Ascending aorta (tissue), 2 donors: ENCODE measurements at regions not wholly inside any gene's neighbourhood (a gene's known extent, or its start where the extent isn't known, plus 50 kb on each side); places are given as distances from the start of the nearest gene placed in this dataset.

ENCODE experiments used
- DNase-seq, 2 donors: peaks; one replicate each; pipeline ENCODE4 v3.0.0-alpha.2; 2019; ENCODE audit warnings: low spot score in 2 of 2
- H3K27ac ChIP-seq, 2 donors: fragments of 200-600 bp; sonication (generic); one replicate each; pipeline ENCODE4 v1.5.1; 2016 to 2017; ENCODE audit warnings: mild to moderate bottlenecking in 1 of 2
- H3K27me3 ChIP-seq: fragments of 200-600 bp; sonication (generic); one replicate; pipeline ENCODE4 v1.5.1; 2017
- H3K36me3 ChIP-seq, 2 donors: fragments of 200-600 bp; sonication (generic); one replicate each; pipeline ENCODE4 v1.5.1; 2016
- H3K4me1 ChIP-seq, 2 donors: fragments of 200-600 bp; sonication (generic); one replicate each; pipeline ENCODE4 v1.5.1; 2016 to 2017; ENCODE audit warnings: mild to moderate bottlenecking in 1 of 2
- H3K4me3 ChIP-seq, 2 donors: fragments of 200-600 bp; sonication (generic); one replicate each; pipeline ENCODE4 v1.5.1; 2016 to 2017; ENCODE audit warnings: mild to moderate bottlenecking in 1 of 2
- H3K9me3 ChIP-seq, 2 donors: fragments of 200-600 bp; sonication (generic); one replicate each; pipeline ENCODE4 v1.5.1; 2016
- intact Hi-C: fragments of 100-400 bp; cut with DNase I; formaldehyde crosslinking; loops from one replicate; pipeline ENCODE4 v1.15.1; 2023
- TF ChIP-seq, protein P1 (sequence below), 3 experiments: fragments of 200-600 bp in 2 of 3; fragments of 450-650 bp in 1 of 3; sonication (generic) in 2 of 3; IDR thresholded peaks; one replicate each; pipeline ENCODE4 v1.5.1; 2016 to 2019; ENCODE audit warnings: antibody characterized with exemption in 3 of 3, mild to moderate bottlenecking in 1 of 3, moderate library complexity in 1 of 3

DNA sequence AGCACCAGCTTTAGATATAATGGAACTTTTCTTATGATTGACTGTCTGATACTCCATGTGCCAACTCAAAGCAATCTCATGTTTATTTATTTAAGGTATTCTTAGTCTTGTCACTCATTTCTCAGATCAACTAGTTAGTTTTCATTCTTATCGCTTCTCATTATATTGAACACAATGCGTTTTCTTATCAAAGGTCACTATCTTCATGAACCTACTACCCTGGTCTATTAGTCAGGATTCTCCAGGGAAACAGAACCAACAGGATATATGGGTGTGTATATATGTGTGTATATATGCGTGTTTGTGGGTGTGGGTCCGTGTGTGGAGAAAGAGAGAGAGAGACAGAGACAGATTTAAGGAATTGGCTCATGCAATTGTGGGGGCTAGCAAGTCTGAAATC, 619.9 kb downstream of the ZEB2 start:
- Histone ChIP-seq H3K9me3 (no peaks in the 10 kb centered on the region), H3K27me3 (no peaks in the 10 kb centered on the region), H3K4me3 (no peak overlapping the region), H3K36me3 (no peaks in the 10 kb centered on the region), H3K4me1 (no peaks in the 10 kb centered on the region), H3K27ac (no peak overlapping the region)
- intact Hi-C loops: no loop called here
- TF ChIP-seq, protein P1, sequence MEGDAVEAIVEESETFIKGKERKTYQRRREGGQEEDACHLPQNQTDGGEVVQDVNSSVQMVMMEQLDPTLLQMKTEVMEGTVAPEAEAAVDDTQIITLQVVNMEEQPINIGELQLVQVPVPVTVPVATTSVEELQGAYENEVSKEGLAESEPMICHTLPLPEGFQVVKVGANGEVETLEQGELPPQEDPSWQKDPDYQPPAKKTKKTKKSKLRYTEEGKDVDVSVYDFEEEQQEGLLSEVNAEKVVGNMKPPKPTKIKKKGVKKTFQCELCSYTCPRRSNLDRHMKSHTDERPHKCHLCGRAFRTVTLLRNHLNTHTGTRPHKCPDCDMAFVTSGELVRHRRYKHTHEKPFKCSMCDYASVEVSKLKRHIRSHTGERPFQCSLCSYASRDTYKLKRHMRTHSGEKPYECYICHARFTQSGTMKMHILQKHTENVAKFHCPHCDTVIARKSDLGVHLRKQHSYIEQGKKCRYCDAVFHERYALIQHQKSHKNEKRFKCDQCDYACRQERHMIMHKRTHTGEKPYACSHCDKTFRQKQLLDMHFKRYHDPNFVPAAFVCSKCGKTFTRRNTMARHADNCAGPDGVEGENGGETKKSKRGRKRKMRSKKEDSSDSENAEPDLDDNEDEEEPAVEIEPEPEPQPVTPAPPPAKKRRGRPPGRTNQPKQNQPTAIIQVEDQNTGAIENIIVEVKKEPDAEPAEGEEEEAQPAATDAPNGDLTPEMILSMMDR (IDR thresholded peaks at IDR 0.05): no peak
- no peak for DNase-seq

DNA sequence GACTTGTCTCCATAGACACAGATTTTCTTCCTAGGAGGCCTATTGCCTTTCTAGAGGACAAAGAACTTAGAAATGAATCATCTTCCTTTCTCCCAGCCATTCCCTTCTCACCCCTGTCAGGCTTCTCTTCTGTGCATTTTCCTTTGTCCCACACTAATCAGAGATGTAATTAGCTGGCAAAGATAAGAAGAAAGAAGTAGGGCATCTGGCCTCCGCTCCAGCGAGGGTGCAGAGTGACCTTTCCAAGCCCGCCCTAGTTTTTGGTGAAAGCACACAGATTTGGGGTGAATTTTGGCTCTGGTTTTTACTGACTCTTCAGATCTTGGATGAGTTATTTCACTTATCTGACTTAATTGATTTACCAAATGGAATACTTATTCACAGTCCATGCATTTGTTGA, 626.5 kb downstream of the ZEB2 start:
- no peak for DNase-seq
- TF ChIP-seq, protein P1 (IDR thresholded peaks at IDR 0.05): no peak
- no peaks in the 10 kb centered on the region for H3K4me1 ChIP-seq
- no peaks in the 10 kb centered on the region for H3K36me3 ChIP-seq
- H3K27me3 ChIP-seq: no peaks in the 10 kb centered on the region
- no peaks in the 10 kb centered on the region for H3K9me3 ChIP-seq
- H3K4me3 ChIP-seq: no peak overlapping the region
- intact Hi-C loops: no loop called here
- no peak overlapping the region for H3K27ac ChIP-seq

DNA sequence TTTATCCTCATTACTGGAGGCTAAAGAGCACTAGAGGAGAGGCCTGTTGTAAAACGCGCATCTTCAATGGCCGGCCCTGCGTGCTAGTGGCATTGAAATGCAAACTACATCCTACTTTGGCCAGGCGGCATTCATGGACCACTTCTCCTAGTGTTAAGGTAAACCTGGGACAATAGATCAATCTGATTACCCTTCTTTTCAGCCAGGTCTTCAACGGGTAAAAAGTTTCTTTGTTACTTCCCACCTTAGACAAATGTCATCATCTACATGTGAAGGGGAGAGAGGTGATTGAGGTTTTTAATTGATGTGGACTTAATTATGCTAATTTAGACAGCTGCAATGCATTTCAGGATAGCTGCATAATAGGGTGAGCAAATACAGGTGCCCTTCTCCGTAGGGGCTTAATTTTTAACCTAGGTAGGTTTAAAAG, 628.0 kb downstream of the ZEB2 start:
- DNase-seq: no peak
- no peaks in the 10 kb centered on the region for H3K27me3 ChIP-seq
- no peak overlapping the region for H3K4me3 ChIP-seq
- H3K27ac ChIP-seq: no peak overlapping the region
- no peaks in the 10 kb centered on the region for H3K36me3 ChIP-seq
- no peaks in the 10 kb centered on the region for H3K4me1 ChIP-seq
- intact Hi-C loops: no loop called here
- TF ChIP-seq, protein P1 (IDR thresholded peaks at IDR 0.05): no peak
- H3K9me3 ChIP-seq: no peaks in the 10 kb centered on the region

DNA sequence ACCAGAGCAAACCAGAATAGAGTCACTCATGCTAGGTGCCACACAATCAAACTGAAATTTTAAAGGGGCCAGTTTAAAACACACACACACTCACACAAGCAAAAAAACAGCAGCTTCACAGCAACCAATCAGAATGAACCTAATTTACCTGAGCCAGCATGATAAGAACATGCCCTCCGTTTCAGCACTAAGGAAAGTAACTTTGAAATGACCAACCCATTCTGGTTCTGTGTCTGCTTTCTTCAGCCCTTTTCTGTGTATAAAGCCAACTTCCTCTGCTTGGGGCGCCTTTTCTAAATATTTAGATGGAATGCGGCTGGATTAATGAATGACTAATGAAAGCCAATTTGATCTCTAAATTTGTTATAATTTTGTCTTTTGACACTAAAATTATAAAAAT, 629.1 kb downstream of the ZEB2 start:
- intact Hi-C loops: no loop called here
- TF ChIP-seq, protein P1 (IDR thresholded peaks at IDR 0.05): no peak

DNA sequence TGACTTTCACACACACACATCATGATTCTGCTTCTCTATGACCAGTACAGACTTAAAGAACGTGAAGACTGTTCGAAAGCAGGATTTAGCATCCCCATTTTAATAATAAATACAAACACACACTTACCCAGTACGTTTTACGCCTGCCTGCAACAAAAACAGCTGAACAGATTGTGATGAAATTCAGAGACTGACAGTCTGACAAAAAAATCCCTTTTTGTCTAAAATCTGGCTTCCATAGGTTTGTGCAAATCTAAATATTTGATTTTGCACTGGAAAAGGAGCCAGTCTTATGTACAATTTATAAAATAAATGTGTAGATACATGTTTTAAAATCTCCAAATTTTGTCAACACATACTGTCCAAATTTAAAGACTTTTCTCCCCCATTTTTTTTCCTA, 630.7 kb downstream of the ZEB2 start:
- no peak overlapping the region for H3K4me3 ChIP-seq
- H3K27ac ChIP-seq: no peak overlapping the region
- intact Hi-C loops: no loop called here
- TF ChIP-seq, protein P1 (IDR thresholded peaks at IDR 0.05): no peak
- no peaks in the 10 kb centered on the region for H3K27me3 ChIP-seq
- no peaks in the 10 kb centered on the region for H3K4me1 ChIP-seq
- H3K9me3 ChIP-seq: no peaks in the 10 kb centered on the region
- no peaks in the 10 kb centered on the region for H3K36me3 ChIP-seq
- no peak for DNase-seq

More for the DNA sequence above, 629.1 kb downstream of the ZEB2 start:
- Histone ChIP-seq H3K36me3 (no peaks in the 10 kb centered on the region), H3K27me3 (no peaks in the 10 kb centered on the region), H3K9me3 (no peaks in the 10 kb centered on the region), H3K4me3 (no peak overlapping the region), H3K4me1 (no peaks in the 10 kb centered on the region), H3K27ac (no peak overlapping the region)
- DNase-seq: no peak

DNA sequence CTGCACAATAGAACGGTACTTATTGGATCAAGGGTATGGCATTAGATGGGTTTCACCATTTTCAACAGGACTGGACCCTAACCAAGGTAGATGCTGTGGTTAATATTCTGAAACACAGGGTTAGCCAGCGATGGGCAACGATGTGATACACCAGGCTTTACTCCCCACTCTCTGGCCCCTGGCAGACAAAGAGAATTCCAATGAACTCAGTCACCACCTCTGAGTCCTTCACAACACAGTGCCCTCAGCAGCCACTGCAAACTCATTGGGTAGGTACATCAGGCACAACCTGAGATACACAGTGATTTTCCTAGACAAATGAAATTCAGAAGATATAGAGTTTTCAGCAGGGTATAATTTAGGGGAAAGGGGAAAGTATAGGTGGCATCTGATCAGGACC, 634.5 kb downstream of the ZEB2 start:
- no peaks in the 10 kb centered on the region for H3K27me3 ChIP-seq
- intact Hi-C loops: no loop called here
- H3K4me3 ChIP-seq: no peak overlapping the region
- no peaks in the 10 kb centered on the region for H3K9me3 ChIP-seq
- no peaks in the 10 kb centered on the region for H3K36me3 ChIP-seq
- no peak overlapping the region for H3K27ac ChIP-seq
- TF ChIP-seq, protein P1 (IDR thresholded peaks at IDR 0.05): no peak
- no peak for DNase-seq
- no peaks in the 10 kb centered on the region for H3K4me1 ChIP-seq
